ENCODE measurements at regions not wholly inside any gene's neighbourhood (a gene's known extent, or its start where the extent isn't known, plus 50 kb on each side); places are given as distances from the start of the nearest gene placed in this dataset.

DNA sequence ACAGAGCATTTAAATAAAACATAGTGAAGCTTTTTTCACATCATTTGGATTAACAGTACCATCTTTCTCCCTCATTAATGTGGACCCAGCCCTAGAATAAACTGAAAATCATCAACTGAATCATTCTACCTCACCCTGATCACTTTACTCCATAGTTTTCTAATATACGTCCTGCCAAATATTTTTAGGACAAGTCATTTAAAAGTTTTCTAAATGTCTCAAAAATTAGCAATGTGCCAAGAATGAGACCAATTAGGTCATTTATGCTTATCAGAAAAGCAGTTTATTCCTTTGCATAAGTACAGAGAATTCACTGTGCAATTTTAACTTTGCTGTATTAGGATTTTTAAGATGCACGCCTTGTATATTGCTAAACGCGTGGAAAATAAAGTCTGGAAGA lies 284.4 kb downstream of the PIK3R1 start:
- no peak for DNase-seq

DNA sequence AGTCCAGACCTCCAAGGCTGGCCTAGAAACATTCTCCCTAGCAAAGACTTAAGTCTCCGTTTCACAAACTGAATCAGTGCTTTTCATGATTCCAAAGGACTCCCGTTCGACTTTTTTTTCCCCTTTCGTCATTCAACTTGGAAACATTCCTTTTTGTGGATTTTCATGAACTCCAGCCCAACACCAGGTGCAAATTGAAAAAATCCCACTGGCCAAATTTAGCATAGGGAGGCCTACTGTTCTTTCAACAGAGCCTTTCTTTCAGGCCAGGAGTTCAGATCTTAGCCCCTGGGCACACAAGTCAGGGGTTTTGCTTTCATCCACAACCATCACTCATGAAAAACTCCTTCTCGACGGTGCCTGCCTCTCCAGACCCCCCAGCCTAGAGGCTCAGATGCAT lies 285.3 kb downstream of the PIK3R1 start:
- DNase-seq, result no peak

DNA sequence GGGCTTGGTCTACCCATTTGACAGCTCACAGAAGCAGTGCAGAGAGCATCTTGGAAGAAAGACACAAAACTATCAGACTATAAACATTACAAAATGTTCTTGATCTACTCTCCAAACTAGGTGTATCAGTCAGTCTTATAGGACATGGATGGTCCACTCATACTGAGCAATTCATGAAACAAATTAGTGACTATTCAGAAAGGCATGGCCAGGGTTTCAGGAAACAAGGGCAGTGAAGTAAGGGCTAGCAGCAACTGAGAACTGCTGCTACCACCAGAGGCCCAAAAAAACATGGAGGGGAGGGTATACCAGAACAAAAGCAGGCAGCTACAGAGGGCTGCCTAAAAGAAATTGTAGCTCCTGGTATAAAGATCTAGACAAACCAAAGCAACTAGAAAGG lies 287.0 kb downstream of the PIK3R1 start:
- no peak for DNase-seq

DNA sequence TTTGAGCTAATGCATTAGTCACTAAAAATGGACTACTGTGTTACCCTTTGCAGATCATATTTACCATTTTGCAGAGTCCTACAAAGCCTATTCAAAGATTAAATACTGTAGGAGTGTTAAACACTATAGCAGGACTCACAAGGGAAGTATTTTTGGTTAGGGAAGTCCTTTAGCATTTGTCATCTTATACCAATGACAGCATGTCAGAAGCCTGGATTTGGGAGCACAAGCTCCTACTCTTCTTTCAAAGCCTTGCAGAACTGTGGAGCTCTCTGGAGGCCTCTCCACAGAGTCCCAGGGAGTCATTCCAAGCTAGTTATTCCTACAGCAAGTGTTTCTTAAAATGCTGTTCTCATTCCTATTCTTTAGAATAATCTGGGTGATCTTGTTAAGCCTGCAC lies 288.8 kb downstream of the PIK3R1 start:
- DNase-seq, result no peak

DNA sequence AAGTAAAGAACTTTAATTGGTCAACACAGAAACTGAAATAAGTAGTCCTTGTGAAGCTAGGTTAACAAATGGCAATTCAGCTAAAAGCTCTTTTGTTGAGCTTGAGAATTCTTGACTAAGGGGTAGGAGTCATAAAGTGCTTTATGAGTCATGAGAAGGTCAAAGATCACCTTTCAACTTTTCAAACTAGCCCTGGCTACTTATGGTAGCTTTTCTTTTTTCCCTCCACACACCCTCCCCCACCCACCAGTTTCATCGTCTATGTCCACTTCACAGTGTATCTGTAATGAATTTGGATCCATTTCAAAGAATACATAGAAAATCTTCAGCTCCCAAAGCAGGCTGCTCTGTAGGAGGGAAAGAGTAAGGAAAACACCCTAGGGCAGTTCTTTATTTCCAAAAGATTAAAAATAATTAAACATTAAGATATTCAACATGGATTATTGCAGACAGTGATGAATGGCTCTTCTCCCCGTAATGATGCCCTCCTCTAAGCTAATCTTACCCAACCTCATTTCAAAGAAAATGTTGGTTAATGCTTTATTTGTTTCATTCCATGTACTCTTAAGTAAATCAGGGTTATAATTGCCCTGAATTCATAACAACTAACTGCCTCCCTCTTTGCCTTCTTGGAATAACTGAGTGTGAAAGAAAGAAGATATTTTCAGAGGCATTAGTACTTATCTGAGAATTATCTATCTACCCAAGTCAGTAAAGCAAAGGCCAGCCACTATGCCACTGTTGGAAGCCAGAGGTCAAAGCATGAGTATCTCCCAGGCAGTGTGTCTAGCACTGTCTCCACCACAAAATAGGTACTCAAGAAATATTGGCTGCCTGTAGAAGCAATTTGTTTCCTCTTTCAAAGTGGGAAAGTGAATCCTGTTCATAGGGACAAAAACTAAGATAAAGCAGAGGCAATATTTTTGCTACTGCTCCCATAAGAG lies 290.6 kb downstream of the PIK3R1 start:
- DNase-seq, result no peak

DNA sequence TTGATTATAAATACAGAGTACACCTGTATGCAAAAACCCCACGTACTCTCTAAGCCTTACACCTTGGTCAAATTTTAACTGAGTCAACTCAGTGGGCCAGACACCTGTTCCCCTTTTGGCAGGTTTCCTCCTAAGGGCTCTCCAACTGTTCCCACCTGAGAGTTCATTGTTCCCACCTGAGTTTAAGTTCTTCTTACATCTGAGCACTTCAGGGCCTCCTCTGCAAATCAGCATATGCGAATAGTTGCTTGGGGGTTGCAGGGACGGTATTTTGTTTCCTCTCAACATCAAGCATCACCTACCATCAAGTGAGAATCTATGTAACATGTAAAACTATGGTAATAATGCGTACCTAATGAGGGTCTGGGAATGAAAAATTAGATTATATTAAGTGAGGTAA lies 300.0 kb downstream of the PIK3R1 start:
- DNase-seq, result no peak

DNA sequence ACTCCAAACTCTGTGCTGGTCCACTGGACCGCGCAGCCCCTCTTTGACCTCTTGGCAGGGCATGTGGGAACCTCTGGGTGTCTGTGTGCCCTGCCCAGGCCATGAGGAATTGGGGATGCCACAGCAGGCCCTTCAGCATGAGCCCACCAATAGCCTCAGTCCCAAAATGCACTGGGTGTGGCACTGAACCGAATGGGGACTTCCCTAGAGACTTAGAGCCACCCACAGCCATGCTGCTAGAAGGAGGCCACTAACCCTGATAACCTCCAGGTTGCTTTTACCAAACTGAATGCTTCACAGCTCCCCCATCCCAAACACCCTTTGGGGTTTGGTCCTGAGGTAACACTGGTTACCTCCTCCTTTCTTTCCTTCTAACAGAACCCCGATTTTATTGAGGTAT lies 302.7 kb downstream of the PIK3R1 start:
- DNase-seq, result no peak

DNA sequence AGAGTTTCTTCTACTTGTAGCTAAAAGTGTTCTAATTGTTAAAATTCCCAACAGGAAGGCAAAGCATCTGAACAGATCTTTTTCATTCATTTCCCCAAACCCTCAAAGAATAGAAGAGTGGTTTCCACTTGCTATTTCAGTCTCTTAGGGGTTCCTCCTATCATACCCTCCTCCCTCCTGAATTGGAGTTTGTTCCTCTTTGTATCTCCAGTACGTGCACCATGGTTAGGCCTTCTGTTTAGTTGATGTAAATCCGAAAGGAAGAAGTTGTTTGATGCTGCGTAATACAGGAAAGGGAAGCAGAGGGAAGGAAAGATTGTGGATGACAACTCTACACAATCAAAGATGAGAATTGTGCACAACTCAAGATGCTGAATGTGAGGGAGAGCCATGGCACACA lies 303.6 kb downstream of the PIK3R1 start:
- no peak for DNase-seq

DNA sequence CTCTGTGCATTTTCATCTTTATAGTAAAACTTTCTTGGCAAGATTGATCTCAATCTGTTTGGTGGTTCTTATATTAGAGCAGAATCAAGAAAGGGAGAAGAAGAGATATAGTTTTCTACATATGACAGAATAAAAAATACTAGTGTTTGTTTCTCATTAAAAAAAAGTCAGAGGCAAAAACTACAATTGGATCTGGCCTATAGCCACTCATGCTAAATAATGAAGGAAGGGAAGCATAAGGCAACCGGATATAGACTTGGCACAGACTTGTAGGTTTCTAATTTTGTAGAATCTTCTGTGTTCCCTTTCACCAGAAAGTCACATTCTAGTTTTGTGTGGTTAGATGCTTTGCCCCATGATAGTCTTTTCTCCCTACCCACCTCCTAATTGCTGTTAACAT lies 306.2 kb downstream of the PIK3R1 start:
- DNase-seq, result no peak

DNA sequence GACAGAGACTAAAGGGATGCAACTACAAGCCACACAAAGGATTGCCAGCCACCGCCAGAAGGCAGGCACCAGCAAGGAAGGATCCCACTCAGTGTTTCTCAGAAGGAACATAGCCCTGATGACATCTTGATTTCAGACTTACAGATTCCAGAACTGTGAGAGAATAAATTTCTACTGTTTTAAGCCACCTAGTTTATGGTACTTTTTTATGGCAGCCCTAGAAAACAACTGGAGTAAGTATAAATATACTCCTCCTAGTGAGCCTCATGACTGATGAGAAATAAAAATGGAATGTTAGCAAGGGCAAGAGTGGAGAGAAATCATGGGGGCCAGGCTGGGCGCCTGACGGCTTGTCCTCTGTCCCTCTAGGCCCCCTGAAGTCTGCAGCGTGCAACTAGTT lies 307.3 kb downstream of the PIK3R1 start:
- no peak for DNase-seq

DNA sequence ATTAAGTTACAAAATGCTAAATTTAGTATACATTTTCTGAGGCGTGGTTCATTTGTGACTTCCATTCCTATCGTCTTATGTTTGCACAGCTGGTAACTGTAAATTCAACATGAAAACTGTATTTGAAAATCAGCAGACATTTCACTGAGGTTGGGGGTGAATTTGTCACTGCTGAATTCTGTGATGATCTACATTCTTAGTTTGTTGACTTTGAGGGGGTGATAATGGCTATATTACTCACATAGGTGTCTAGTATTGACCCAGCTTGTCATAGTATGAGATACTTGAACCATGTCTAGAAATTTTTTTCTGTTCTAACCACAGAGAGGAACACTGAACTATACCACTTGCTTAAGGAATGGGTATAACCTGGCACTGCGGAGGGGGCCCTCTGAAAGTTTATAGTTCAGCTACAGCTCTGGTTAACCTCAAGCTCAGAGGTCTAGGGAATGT lies 313.3 kb downstream of the PIK3R1 start:
- DNase-seq, result no peak

DNA sequence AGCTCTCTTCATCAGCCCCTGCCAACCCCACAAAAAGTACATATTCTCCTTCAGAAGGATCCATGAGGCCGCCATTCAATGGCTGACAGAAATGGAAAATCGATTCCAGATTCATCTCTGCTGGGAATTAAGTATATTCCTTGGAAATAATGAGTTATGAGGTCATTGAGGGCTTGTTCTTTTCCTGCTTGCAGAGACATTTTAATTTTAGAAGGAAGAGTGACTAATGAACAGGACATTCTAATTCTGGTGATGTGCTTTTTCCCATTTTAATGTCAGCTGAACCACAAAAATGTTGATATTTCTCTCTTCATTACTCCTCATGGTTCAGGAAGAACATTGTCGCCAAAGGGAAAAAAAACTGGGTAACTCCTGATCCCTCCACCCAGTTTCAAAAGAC lies 314.0 kb downstream of the PIK3R1 start:
- DNase-seq, result no peak

DNA sequence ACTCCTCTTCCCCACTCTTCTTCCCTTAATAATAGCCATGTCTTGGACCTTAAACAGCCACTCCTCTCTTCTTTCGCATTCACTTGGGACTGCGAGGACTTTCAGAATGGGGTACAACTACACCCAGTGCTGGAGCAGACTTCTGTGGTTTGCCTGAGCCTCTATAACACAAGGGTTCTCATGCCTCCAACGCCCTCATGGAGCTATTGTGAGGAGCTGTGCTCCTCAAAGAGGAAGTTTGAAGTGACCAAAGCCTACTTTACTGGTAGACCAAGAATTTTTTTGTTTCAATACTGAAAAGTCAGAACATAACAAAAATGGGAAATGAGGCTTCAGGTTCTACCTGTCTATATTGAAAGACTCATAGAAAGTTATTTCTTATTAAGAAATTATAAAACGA lies 316.4 kb downstream of the PIK3R1 start:
- DNase-seq, result no peak

DNA sequence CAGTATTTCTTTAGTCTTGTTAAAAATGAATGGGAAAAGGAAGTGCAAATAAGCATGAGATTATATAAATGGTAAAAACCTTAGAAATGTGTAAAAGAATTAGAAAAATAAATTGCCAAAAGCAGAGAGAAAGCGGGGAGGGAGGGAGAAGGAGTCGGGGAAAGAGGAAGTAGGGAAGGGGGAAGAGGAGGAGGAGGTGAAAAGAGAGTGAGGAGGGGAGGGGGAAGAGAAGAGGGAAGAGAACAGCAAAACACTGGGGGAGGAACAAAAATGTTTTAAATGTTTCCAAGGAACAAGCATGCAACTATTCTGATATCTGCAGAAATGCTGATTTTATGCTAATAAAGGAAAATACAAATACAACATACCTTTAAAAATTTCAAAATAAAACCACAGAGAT lies 317.5 kb downstream of the PIK3R1 start:
- DNase-seq, result no peak

DNA sequence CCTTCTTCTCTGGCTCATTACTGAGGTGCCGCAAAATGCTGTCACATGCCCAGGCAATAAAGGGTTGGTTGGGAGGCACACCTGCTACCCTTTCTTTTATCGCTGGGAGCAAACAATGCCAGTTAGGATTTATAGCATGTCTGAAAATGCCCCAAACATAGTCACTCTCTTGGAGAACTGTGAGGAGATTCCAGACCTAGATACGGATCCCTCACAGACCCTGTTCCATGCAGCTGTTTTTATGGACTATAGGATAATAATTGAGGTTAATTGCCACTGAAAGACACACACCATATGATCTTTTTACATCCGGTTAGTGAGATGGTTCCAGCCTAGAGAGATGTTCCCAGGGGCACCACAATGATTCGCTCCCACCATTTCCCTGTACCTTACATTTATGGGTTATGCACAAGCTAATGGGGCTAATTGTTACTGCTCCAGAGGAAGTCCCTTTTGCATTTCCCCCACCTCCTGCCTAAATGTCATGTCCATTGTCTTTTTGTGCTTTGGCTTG lies 318.1 kb downstream of the PIK3R1 start:
- no peak for DNase-seq

DNA sequence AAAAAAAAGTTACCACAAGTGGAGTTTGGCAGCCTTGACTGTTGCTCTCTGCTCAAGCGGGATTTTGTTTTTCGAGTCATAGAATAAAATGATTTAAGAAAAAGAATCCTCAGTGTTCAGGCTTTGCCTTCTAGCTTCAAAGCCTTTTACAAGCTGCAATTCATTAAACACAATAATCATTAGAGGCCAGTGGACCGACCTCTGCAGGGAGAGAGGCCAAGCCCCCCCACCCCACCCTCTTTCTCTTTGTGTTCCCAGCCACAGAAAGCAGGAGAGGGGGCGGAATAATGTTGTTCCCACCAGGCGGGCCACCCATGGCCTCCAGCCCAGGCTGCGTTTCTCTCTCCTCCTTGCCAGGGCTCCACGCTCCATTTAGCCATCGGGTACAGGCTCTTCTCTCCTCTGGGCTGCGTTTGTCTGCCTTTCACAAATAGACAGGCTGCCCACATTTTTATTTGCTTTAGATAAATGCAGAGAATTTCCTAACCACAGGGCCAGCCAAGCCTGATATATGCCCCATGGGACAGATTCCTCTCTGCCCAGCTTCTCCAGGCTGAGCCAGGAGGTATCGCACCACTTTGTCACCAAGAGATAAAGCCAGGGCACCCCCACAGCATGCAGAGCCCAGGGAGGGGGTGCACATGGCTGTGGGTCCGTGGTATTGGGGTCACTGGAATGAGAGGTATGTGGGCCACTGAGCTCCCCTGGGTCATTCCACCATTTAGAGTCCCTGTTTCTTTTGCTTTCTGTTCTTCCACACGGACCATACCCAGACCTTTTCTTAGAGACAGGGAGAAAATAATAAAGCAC lies 318.8 kb downstream of the PIK3R1 start:
- no peak for DNase-seq

DNA sequence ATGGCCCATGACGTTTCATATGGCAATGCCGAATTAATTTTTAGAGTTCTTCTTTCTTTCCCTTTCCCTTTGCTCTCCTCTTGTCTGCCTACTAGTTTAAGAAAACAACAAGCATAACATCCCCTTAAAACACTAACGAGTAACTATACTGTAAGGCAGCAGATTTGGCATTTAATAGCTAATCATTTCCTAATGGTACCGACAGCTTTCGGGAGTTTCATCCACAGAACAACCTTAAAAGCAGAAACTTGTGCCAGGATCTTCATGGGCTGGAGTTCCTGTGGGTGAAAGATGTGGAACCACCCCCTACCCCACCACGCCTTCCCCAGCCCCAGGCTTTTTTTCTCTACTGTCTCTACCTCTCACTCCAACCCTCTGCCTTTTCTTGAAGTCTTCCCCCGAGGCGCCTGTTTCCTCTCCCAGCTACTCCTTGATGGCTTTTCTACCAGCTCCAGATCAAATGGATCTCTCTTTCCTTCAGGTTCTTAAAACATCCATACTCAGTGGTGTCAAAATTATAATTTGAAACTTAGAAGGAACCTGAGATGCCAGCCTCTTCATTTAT lies 319.5 kb downstream of the PIK3R1 start:
- no peak for DNase-seq

DNA sequence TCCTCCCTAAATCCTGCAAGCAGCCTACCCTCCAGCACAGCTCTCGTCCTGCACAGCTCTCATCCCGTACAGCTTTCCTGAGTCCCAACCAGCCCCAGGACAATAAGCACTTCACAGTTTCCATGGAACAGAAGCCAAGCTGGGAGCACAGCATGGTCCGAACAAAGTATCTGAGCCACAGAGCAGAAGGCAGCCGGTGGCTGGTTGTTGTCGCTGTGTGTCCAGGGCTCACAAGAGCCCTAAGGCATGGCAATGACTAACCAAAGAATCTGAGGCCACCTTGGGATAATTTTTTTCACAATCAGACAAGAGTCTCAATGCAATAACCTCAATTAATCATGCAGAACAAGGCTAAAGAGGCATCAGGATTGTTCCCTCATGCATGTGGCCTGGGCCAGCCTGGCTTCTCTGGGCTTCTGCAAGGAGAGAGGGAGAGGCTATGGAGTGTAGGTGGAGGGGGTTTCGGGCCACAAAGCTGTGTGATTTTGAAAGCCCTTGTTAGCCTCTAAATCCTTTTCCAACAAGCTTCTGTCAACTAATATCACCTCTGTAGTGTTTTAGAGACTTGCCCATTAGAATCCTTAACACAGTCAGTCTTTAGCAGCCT lies 323.4 kb downstream of the PIK3R1 start:
- no peak for DNase-seq

DNA sequence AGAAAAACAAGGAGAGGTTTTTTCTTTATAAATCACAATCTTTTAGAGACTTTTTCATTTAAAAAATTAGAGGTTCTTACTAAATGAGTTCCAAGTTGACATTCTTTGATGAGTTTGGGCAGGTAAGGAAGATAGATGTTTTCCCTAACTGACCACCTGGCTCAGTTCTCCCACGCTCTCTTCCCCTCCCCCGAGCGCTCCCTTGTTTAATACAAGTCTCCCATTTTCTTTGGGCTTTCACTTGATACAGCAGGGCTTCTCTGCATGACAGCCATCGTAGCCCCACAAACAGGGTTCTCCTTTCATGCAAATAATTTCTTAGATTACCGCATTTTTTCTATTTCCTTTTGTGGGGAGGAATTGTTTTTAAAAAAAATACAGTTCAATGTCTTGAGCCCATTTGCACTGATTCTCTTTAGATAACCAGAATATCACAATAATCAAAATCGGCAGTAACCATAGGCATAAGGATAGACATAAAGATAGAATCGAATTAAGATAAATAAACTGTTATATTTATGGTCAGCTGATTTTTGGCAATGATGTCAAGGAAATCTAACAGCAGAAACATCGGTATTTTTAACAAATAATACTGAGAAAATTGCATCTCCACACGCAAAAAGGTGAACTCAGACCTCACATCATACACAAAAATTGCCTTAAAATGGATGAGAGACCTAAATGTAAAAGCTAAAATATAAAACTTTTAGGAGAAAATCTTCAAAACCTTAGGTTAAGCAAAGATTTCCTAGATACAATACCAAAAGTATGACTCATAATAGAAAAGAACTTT lies 325.4 kb downstream of the PIK3R1 start:
- no peak for DNase-seq

DNA sequence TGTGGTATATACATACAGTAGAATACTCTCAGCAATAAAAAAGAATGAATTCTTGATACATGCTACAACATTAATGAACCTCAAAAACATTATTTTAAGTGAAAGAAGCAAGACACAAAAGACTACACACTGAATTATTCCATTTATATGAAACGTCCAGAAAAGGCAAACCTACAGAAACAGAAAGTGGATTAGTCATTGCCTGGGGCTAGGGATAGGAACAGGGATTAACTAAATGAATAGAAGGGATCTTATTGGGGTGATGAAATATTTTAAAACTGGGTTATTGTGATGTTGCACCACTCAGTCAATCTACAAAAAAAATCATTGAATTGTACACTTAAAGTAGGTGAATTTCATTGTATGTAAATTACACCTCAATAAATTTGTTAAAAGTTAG lies 326.7 kb downstream of the PIK3R1 start:
- no peak for DNase-seq

DNA sequence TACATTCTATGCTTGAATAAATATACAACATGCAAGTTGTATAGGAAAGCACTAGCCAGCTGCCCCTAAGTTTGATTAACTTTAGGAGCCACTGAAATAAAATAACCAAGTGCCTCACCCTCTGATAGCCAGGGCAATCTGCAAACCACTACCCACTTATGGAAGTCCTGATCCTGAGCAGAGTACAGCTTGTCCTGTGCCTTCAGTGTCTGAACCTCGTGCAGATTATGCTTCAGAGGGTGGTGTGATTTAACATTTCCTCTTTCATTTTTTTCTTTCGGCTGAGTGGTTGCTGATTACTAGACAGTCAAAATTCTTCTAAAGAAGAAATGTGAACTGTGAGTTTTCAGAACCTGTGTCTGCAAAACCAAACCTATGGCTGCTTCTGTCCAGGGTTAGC lies 327.7 kb downstream of the PIK3R1 start:
- DNase-seq, result no peak

DNA sequence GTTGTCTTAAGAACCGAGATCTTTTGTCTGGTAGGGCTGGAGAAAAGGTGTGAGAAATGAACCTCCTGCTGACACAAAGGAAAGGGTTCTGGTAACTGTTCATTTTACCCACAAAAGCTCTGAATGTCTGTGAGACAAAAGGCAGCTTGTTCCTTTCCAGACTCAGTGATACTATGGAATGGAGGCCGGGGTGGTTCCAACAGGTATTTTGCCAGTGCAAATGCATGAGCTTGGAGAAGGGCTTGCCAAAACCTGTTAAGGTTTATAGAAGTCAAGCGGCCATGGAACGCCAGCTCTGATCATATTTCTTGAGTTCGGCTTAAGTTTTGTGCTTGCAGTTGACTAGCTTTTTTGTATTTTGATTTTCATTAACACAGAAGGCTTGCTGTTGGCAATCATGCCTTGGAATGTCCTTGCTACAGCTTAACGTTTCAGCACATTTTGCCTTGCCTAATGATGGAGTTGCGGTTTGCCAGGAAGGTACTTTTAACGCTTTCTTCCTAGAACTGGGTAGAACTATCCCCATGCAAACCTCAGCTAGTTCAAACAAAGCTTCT lies 328.6 kb downstream of the PIK3R1 start:
- no peak for DNase-seq

Measured in activated CD4-positive, alpha-beta T cell treated with anti-CD3 and anti-CD28 coated beads, Interleukin-2, amount 50 U/mL, for 4 hours (primary cell).